ENCODE measurements at regions not wholly inside any gene's neighbourhood (a gene's known extent, or its start where the extent isn't known, plus 50 kb on each side); places are given as distances from the start of the nearest gene placed in this dataset.
"Not testable (repeated sequence)": the region's sequence is repeated elsewhere in the genome, so short reads cannot be mapped to it uniquely, and the experiment has no call there.

DNA sequence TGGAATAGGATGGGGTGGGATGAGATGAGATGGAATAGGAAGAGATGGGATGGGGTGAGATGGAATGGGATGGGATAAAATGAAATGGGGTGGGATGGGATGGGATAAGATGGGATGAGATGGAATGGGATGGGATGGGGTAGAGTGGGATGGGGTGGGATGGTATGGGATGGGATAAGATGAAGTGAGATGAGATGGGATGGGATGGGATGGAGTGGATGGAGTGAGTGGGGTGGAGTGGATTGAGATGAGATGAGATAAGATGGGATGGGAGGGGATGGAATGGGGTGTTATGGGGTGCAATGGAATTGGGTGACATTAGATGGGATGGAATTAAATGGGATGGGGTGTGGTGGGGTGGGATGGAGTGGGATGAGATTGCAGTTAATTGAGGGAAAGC, 279.2 kb upstream of the CDH5 start:
- no peak for FAIRE-seq
- no peak for DNase-seq (ENCODE audit: insufficient read length, low spot score)
- TF ChIP-seq POLR2A (IDR thresholded peaks at IDR 0.05; ENCODE audit: low read depth, low read length) = no peak

DNA sequence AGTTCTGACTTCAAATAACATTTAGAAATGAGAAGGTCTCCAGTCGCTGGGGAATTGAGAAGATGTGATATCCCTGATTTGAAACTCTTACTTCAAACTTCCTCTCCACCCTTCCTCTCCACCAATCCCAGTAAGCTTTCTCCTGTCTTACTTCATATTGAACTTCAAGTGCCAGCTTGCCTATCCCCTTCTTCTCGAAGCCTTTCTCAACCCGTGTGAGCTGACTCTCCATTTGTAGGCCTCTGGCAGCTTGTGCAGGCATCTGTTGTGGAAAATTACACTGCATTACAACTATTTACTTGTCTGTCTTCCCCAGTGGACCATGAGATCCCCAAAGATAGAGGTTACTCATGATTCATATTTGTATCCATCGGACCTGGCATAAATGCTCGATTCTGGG, 280.8 kb upstream of the CDH5 start:
- no peak for FAIRE-seq
- TF ChIP-seq POLR2A (IDR thresholded peaks at IDR 0.05; ENCODE audit: low read depth, low read length) = no peak
- DNase-seq (ENCODE audit: insufficient read length, low spot score) = no peak

DNA sequence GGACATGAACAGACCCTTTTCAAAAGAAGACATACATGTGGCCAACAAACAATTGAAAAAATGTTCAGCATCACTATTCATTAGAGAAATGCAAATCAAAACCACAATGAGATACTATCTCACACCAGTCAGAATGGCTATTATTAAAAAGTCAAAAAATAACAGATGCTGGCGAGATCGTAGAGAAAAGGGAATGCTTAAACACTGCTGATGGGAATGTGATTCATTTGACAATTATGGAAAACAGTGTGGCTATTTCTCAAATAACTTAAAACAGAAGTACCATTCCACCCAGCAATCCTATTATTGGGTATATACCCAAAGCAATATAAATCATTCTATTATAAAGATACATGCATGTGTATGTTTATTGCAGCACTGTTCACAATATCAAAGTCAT, 281.8 kb upstream of the CDH5 start:
- not testable (repeated sequence) for FAIRE-seq; DNase-seq (ENCODE audit: insufficient read length, low spot score)

DNA sequence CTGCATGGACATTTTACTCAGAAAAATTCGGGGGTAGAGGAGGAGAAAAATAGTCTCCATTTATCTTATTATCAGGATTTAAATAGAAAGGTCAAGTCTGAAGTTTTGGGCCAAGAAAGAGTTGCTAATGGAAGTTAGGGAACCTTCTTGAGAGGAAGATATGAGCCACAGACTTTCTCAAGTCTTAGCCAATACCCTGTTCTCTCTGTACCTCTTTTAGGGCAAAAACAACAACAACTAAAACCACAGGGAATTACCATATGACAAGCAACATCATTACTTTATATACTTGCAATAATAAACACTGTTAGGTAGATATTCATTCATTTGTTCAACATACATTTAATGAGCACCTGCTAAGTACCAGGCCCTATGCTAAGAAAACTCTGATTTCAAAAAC, 282.2 kb upstream of the CDH5 start:
- no peak for FAIRE-seq
- no peak for DNase-seq (ENCODE audit: insufficient read length, low spot score)
- no peak for TF ChIP-seq POLR2A (IDR thresholded peaks at IDR 0.05; ENCODE audit: low read depth, low read length)

DNA sequence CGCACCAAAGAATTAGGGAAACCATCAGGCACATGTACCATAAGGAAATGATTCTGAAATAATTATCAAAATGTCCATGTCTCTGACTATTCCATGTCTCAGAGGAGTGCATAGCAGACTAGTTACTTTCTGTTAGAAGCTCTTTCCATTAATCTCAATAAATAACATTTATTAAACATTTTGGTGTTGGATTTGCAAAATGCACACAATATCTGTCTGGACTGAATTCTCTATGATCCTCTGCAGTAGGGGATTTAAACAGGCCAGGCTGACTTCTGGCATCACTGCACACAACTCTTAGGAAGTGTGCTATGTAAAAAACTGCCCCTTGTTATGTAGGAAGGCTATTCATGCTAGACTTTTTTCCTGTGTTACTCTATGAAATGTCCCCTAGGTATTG, 283.3 kb upstream of the CDH5 start:
- TF ChIP-seq POLR2A (IDR thresholded peaks at IDR 0.05; ENCODE audit: low read depth, low read length) = no peak
- FAIRE-seq (no peak), DNase-seq (ENCODE audit: insufficient read length, low spot score) (no peak)

DNA sequence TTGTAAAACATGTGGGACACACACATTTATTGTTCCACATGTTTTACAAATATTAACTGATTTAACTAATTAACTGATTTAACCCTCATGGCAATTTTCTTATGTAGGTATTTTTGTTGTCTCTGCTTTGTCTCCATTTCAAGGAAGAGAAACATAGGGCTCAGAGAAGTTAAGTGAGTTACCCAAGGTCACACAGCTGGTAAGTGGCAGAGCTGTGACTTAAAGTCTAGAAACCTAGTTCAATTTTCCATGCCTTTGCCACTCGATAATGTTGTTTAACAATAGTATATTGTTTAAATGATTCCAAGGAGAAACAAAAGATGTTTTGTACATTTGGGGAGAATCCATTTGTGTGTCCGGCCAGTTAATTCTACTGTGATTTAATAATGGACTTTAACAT, 284.1 kb upstream of the CDH5 start:
- TF ChIP-seq POLR2A (IDR thresholded peaks at IDR 0.05; ENCODE audit: low read depth, low read length) = no peak
- no peak for FAIRE-seq
- no peak for DNase-seq (ENCODE audit: insufficient read length, low spot score)

DNA sequence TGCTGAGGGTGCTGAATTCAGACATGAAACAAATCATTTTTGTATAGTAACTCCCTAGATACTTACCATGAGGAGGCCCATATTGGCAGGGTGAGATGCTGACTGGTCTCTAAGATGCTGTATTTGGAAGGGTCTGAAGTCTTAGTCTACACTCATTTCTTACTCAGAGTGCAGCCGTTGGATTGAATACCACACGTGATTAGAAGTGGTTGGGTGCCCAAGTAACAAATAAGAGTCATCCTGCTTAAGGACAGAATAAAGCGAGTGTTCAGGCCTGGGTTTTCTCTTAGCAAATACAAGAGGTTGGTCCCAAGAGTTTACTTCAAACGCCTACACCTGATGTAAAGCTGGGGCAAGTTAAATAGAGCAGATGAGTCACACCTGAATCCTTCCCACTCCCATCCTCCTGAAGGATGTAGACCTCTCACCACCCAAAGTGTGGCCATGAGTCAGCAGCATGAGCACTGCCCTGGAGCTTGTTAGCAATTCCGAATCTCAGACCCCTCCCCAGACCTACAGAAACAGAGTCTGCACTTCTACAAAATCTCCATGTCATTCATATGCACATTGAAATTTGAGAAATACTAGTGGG, 284.6 kb upstream of the CDH5 start:
- DNase-seq (ENCODE audit: insufficient read length, low spot score) (no peak), FAIRE-seq (no peak)
- TF ChIP-seq POLR2A (IDR thresholded peaks at IDR 0.05; ENCODE audit: low read depth, low read length) = no peak

DNA sequence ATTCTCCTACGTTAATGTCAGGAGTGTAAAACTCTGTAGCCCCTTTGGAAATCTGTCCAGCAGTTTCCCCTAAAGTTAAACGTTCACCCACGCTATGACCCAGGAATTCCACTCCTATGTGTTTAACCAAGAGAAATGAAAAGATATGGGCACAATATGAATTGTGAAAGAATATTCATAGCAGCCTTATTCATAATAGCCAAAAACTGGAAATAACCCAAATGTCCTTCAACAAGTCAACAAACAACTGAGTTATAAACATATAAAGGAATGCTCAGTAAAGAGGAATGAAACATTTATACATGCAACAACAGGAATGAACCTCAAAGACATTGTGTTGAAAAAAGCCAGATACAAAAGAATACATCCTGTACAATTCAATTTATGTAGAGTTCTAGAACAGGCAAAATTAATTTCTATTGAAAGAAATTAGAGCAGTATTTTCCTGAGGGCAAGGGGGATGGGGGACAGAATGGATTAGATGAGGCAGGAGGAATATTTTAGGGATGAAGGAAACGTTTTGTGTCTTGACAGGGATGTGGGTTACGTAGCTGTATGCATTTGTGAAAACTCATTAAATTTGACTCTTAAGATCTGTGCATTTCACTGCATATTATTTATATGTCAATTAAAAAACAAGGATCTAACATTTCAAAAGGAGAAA, 286.7 kb upstream of the CDH5 start:
- no peak for TF ChIP-seq POLR2A (IDR thresholded peaks at IDR 0.05; ENCODE audit: low read depth, low read length)
- FAIRE-seq (no peak), DNase-seq (ENCODE audit: insufficient read length, low spot score) (no peak)

DNA sequence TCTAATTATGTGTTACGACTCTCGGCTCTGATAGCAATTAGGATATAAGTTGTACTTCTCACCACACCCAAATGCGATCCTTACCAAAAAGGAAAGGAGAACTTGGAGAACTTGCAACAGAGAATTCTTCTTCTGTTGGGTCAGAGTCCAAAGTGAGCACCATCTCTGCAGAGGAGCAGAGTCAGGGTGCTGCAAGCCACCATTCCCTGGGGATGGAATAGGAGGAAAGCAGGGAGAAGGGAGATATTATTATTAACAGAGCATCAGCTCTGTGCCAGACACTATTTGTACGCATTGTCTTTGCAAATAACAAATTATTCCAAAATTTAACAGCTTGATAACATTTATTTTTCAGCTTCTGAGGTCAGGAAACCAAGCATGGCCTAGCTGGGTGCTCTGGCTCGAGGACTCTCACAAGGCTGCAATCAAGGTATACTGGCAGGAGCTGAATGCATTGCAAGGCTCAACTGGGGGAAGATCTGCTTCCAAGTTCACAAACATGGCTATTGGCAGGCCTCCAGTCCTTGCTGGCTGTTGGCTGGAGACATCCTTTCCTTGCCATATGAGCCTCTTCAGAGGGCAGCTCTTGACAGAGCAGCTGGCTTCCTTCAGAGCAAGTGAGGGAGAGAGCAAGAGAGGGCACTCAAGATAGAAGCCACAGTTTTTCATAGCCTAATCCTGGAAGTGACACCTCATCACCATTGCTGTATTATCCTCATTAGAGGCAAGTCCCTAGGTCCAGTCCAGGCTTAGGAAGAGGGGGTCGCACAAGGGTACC, 296.2 kb upstream of the CDH5 start:
- no peak for TF ChIP-seq POLR2A (IDR thresholded peaks at IDR 0.05; ENCODE audit: low read depth, low read length)
- FAIRE-seq = no peak
- DNase-seq (ENCODE audit: insufficient read length, low spot score) = no peak

DNA sequence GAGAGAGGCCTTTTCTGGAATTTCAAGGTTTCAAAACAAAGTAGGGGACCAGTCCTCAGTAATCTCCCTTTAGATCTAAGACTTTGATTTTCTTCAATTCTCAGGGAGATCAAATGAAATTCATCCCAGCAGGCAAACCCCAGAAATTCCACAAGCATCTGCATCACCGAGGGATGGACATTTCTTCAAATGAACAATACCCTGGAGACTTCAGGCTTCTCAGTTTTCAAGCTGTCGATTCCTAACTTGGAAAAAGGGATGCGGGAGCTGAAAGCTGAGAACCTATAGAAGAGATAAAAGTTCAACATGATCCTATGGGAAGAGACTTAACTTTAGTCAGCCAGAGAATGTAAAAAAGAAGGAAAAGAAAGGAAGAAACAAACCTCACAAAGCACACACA, 296.9 kb upstream of the CDH5 start:
- DNase-seq (ENCODE audit: insufficient read length, low spot score) = no peak
- TF ChIP-seq POLR2A (IDR thresholded peaks at IDR 0.05; ENCODE audit: low read depth, low read length) = no peak
- FAIRE-seq = no peak

DNA sequence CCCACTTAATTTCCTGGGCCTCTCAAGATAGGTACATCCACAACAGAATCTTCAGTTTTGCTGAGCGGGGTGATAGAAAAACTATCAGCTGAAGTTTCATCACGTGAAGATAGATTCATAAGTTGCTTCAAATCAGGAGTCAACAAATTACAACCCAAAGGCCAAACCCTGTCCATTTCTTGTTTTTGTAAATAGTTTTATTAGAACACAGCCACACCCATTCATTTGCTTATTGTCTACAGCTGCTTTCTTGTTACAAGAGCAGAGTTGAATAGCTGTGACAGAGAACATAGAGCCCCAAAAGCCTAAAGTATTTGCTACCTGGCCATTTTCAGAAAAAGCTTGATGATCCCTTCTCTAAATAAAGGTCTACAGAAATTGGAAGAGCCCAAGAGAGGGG, 300.1 kb upstream of the CDH5 start:
- DNase-seq (ENCODE audit: insufficient read length, low spot score) (no peak), FAIRE-seq (no peak)
- TF ChIP-seq POLR2A (IDR thresholded peaks at IDR 0.05; ENCODE audit: low read depth, low read length) = no peak

DNA sequence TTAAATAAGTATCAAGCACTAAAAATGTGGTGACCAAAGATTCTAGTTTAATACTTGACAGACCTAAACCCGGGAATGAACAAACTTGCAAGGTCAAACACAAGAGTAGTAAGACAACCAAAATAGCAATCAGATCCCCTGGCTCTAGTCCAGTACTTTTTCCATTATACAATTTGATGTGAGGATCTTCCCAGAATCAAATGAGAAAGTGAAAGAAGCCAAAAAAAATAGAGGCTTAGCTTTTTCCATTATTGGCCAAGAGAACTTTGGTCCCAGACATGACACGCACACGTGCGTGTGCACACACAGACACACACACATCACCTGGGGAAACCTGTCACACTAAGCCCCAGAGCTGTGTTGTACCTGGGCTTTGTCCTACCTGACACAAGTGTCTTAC, 300.6 kb upstream of the CDH5 start:
- no peak for DNase-seq (ENCODE audit: insufficient read length, low spot score)

DNA sequence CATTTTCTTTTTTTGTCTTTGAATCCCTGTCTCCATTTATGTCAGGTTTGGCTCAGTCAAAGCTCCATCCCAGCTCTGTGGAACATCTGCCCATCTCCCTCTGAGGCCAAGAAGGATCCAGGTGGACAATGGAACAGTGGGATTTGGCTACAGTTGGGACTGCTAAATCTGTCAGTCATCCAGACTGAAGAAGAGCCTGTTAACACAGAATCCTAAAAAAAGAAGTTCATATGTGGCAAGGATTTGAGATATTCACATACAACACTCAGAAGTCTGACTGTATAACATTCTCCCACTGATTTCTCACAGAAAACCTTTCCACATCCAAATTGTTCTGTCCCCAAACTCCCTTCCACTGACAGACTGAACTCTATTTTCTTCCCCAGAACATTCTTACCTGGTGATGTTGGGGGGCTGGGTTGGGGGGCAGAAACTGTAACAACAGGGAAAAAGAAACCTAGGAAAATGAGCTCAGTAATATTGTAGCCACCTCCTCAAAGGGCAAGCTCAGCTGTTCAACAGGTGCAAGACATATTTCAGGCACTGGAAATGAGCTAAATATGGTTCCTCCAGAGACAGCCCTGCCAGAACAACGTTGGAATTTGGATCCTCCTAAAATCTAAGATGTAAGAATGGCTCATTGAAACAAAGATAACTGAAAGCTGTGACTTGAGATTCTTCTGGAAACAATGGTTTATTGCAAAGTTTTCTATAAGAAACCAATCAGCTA, 301.5 kb upstream of the CDH5 start:
- FAIRE-seq = no peak

More for the DNA sequence above, 300.6 kb upstream of the CDH5 start:
- no peak for TF ChIP-seq POLR2A (IDR thresholded peaks at IDR 0.05; ENCODE audit: low read depth, low read length)
- FAIRE-seq = no peak

DNA sequence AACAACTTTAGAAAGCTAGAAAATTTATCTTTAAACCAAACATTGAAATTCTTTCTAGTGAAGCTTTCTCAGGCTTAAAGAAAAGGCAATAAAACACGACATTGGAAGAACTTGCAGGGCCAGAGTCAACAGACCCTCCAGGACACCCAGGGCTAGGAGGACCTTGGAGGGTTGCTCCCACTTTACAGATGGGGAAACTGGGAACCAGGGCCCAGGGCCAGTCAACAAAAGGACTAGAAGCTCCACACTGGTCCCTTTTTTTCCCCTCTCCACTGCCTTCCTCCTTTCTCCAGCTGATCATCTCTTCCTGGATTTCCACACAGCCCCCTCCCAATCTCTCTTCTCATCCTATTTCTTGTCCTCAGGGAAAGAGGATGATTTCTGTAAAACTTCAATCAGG, 307.7 kb upstream of the CDH5 start:
- no peak for DNase-seq (ENCODE audit: insufficient read length, low spot score)
- TF ChIP-seq POLR2A (IDR thresholded peaks at IDR 0.05; ENCODE audit: low read depth, low read length) = no peak
- FAIRE-seq = no peak

More for the DNA sequence above, 301.5 kb upstream of the CDH5 start:
- no peak for TF ChIP-seq POLR2A (IDR thresholded peaks at IDR 0.05; ENCODE audit: low read depth, low read length)
- DNase-seq (ENCODE audit: insufficient read length, low spot score) = no peak

Measured in H54 (cell line).